ENCODE measurements at regions not wholly inside any gene's neighbourhood (a gene's known extent, or its start where the extent isn't known, plus 50 kb on each side); places are given as distances from the start of the nearest gene placed in this dataset.
A peak's percentile ranks its signal among the peaks of the same experiment; 100 is the strongest.
"Not testable (repeated sequence)": the region's sequence is repeated elsewhere in the genome, so short reads cannot be mapped to it uniquely, and the experiment has no call there.

DNA sequence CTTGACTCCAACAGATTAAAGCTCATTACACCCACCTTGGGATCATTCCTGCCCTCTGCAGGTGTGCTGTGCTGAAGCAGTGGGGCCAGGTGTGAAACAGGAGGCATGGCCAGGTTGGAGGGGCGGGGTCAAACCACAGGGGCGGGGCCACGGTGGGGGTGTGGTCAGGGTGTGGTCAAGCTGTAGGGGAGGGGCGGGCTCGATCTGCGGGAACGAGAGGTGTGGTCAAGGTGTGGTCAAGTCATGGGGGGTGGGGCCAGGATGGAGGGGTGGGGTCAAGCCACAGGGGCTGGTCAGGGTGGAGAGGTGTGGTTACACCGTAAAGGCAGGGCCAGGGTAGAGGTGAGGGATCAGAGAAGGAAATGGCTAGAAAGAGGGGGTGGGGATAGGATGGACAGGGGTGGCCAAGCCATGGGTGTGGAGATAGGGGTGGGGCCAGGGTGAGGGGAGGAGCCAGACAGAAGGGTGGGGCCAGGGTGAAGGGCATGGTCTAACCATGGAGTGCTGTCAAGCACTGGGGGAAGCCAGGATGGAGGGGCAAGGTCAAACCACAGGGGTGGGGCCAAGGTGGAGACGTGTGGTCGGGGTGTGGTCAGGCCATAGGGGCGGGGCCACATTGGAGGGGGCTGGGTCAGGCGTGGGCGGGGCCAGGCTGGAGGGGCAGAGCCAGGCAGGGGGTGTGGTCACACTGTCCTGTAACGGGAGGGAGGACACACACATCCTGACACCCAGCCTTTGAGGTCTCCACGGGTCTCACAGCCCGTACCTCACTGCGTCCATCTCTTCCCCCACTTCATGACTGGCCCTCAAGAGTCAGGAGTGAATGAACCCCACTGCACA is 270.7 kb downstream of the ADGRD1 start:
- H3K4me3 ChIP-seq (ENCODE audit: low read length); H3K79me2 ChIP-seq (ENCODE audit: control insufficient read depth, insufficient read depth, low read length); H3K27me3 ChIP-seq (ENCODE audit: insufficient read depth, low read length, poor library complexity); H3K4ac ChIP-seq (ENCODE audit: low read depth, low read length); H3K27ac ChIP-seq (ENCODE audit: low read depth, low read length); H3K4me2 ChIP-seq (ENCODE audit: low read length); H3K9ac ChIP-seq (ENCODE audit: low read length); H2BK120ac ChIP-seq (ENCODE audit: low read depth, low read length); H2AK5ac ChIP-seq (ENCODE audit: low read length); H4K5ac ChIP-seq (ENCODE audit: low read length); H3K4me1 ChIP-seq (ENCODE audit: control insufficient read depth, low read depth, low read length); H2BK5ac ChIP-seq (ENCODE audit: low read length); H3K23ac ChIP-seq (ENCODE audit: low read length); H3K79me1 ChIP-seq (ENCODE audit: low read length); H3K56ac ChIP-seq (ENCODE audit: low read length); H3K18ac ChIP-seq (ENCODE audit: low read length); H2BK15ac ChIP-seq (replicated peaks; ENCODE audit: low read depth); H4K8ac ChIP-seq (ENCODE audit: low read depth, low read length); H3K36me3 ChIP-seq (ENCODE audit: control insufficient read depth, insufficient read depth, low read length): not testable (repeated sequence)
- DNase-seq: peak; percentile 76
- WGBS (ENCODE audit: extremely low coverage, insufficient coverage, low lambda C conversion rate): no CpG with 5 or more reads among the region's 17 CpGs

GRCh38 chr12:131225066-131225380 is 271.3 kb downstream of the ADGRD1 start:
- not testable (repeated sequence) for H3K79me2 ChIP-seq (ENCODE audit: control insufficient read depth, insufficient read depth, low read length); H2AK5ac ChIP-seq (ENCODE audit: low read length); H3K23ac ChIP-seq (ENCODE audit: low read length); H3K9ac ChIP-seq (ENCODE audit: low read length); H3K18ac ChIP-seq (ENCODE audit: low read length); H4K8ac ChIP-seq (ENCODE audit: low read depth, low read length); H4K5ac ChIP-seq (ENCODE audit: low read length); H3K79me1 ChIP-seq (ENCODE audit: low read length); H3K4me3 ChIP-seq (ENCODE audit: low read length); H3K27ac ChIP-seq (ENCODE audit: low read depth, low read length); H3K56ac ChIP-seq (ENCODE audit: low read length); H2BK120ac ChIP-seq (ENCODE audit: low read depth, low read length); H3K4me1 ChIP-seq (ENCODE audit: control insufficient read depth, low read depth, low read length); DNase-seq; H2BK15ac ChIP-seq (replicated peaks; ENCODE audit: low read depth); H3K4me2 ChIP-seq (ENCODE audit: low read length); H2BK5ac ChIP-seq (ENCODE audit: low read length); H3K27me3 ChIP-seq (ENCODE audit: insufficient read depth, low read length, poor library complexity); H3K36me3 ChIP-seq (ENCODE audit: control insufficient read depth, insufficient read depth, low read length); H3K4ac ChIP-seq (ENCODE audit: low read depth, low read length)
- WGBS (ENCODE audit: extremely low coverage, insufficient coverage, low lambda C conversion rate): no CpG with 5 or more reads among the region's 12 CpGs

DNA sequence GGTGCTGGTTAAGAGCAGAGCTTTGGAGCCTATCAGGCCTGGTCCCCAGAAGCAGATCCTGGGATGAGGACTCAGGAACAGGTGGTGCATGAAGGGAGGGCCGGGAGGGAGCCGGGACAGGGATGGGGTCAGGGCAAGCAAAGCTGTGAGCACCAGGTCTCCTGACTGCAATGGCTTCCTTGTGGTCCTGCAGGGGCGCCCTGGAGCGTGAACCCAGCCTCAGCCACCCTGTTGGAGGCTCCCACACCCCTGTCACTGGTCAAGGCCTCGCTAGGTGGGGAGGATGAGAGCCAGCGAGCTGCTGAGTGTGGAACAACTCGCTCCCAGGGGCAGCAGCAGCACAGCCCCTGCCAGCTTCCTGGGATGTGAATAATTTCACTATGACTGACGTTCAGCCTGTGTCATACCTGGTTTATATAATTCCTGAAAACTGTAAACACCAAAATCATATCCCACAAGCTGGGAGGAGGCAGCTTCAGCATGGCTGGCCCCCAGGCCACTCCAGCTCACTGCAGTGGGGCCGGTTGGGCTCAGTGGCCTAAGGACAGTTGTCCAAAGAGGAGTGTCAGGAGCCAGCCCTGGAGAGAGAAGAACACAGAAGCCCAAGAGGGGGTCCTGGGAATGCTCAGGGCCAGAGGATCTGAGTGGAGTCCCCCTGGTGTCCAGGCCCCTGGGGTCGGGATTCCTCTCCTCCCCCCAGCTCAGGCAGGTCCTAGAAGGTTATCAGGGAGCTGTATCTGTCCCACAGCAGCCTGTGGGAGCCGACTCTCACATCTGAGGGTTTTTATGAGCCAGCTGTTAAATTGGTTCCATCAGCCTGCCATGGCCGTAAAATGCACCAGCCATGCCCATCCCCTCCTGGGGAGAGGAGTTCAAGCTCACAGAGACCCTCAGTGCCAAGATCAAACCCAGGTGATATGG is 272.9 kb downstream of the ADGRD1 start:
- H2AK5ac ChIP-seq (ENCODE audit: low read length): no peak overlapping the region

GRCh38 chr12:131227641-131228040 is 273.9 kb downstream of the ADGRD1 start:
- H3K36me3 ChIP-seq (ENCODE audit: control insufficient read depth, insufficient read depth, low read length); H3K18ac ChIP-seq (ENCODE audit: low read length); H2BK15ac ChIP-seq (replicated peaks; ENCODE audit: low read depth); H3K79me2 ChIP-seq (ENCODE audit: control insufficient read depth, insufficient read depth, low read length); H3K23ac ChIP-seq (ENCODE audit: low read length); DNase-seq; H4K8ac ChIP-seq (ENCODE audit: low read depth, low read length); H4K5ac ChIP-seq (ENCODE audit: low read length); H2BK5ac ChIP-seq (ENCODE audit: low read length); H3K4me1 ChIP-seq (ENCODE audit: control insufficient read depth, low read depth, low read length); H3K4ac ChIP-seq (ENCODE audit: low read depth, low read length); H3K79me1 ChIP-seq (ENCODE audit: low read length); H3K27me3 ChIP-seq (ENCODE audit: insufficient read depth, low read length, poor library complexity); H3K56ac ChIP-seq (ENCODE audit: low read length); H2AK5ac ChIP-seq (ENCODE audit: low read length); H3K4me3 ChIP-seq (ENCODE audit: low read length); H3K27ac ChIP-seq (ENCODE audit: low read depth, low read length); H3K9ac ChIP-seq (ENCODE audit: low read length); H2BK120ac ChIP-seq (ENCODE audit: low read depth, low read length); H3K4me2 ChIP-seq (ENCODE audit: low read length): not testable (repeated sequence)
- WGBS (ENCODE audit: extremely low coverage, insufficient coverage, low lambda C conversion rate): no CpG with 5 or more reads among the region's 22 CpGs

More for the DNA sequence above, 272.9 kb downstream of the ADGRD1 start:
- no peak overlapping the region for H2BK15ac ChIP-seq (replicated peaks; ENCODE audit: low read depth)
- H3K9ac ChIP-seq (ENCODE audit: low read length): no peak overlapping the region
- no peaks in the 10 kb centered on the region for H3K36me3 ChIP-seq (ENCODE audit: control insufficient read depth, insufficient read depth, low read length)
- H3K4me3 ChIP-seq (ENCODE audit: low read length): no peak overlapping the region
- WGBS (ENCODE audit: extremely low coverage, insufficient coverage, low lambda C conversion rate): no CpG with 5 or more reads among the region's 12 CpGs
- H3K4me1 ChIP-seq (ENCODE audit: control insufficient read depth, low read depth, low read length): peaks cover 7% of the 10 kb centered on the region
- DNase-seq: no peak
- no peaks in the 10 kb centered on the region for H3K27me3 ChIP-seq (ENCODE audit: insufficient read depth, low read length, poor library complexity)
- H3K4ac ChIP-seq (ENCODE audit: low read depth, low read length): no peak overlapping the region
- no peak overlapping the region for H4K5ac ChIP-seq (ENCODE audit: low read length)
- no peak overlapping the region for H3K18ac ChIP-seq (ENCODE audit: low read length)
- no peak overlapping the region for H4K8ac ChIP-seq (ENCODE audit: low read depth, low read length)
- H3K79me1 ChIP-seq (ENCODE audit: low read length): no peaks in the 10 kb centered on the region
- no peaks in the 10 kb centered on the region for H3K79me2 ChIP-seq (ENCODE audit: control insufficient read depth, insufficient read depth, low read length)
- H3K27ac ChIP-seq (ENCODE audit: low read depth, low read length): no peak overlapping the region
- no peak overlapping the region for H3K23ac ChIP-seq (ENCODE audit: low read length)
- H2BK120ac ChIP-seq (ENCODE audit: low read depth, low read length): no peak overlapping the region
- H2BK5ac ChIP-seq (ENCODE audit: low read length): no peak overlapping the region
- H3K56ac ChIP-seq (ENCODE audit: low read length): no peak overlapping the region
- H3K4me2 ChIP-seq (ENCODE audit: low read length): no peak overlapping the region

DNA sequence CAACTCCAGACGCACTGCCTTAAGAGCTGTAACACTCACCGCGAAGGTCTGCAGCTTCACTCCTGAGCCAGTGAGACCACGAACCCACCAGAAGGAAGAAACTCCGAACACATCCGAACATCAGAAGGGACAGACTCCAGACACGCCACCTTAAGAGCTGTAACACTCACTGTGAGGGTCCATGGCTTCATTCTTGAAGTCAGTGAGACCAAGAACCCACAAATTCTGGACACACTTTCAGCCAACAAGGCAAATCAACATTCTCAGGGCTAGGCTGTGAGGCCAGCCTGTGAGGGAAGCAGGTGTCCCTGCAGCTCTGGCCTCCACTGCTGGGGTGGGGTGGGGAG is 275.3 kb downstream of the ADGRD1 start:
- H2BK15ac ChIP-seq (replicated peaks; ENCODE audit: low read depth); H2AK5ac ChIP-seq (ENCODE audit: low read length); H4K5ac ChIP-seq (ENCODE audit: low read length); H3K4me1 ChIP-seq (ENCODE audit: control insufficient read depth, low read depth, low read length); H3K27me3 ChIP-seq (ENCODE audit: insufficient read depth, low read length, poor library complexity); H3K4me2 ChIP-seq (ENCODE audit: low read length); H3K79me2 ChIP-seq (ENCODE audit: control insufficient read depth, insufficient read depth, low read length); H3K79me1 ChIP-seq (ENCODE audit: low read length); DNase-seq; H4K8ac ChIP-seq (ENCODE audit: low read depth, low read length); H3K9ac ChIP-seq (ENCODE audit: low read length); H3K23ac ChIP-seq (ENCODE audit: low read length); H3K4me3 ChIP-seq (ENCODE audit: low read length); H3K56ac ChIP-seq (ENCODE audit: low read length); H3K36me3 ChIP-seq (ENCODE audit: control insufficient read depth, insufficient read depth, low read length): not testable (repeated sequence)
- peak overlapping the region; percentile 72 for H3K27ac ChIP-seq (ENCODE audit: low read depth, low read length)
- peak overlapping the region; percentile 66 for H2BK120ac ChIP-seq (ENCODE audit: low read depth, low read length)
- WGBS (ENCODE audit: extremely low coverage, insufficient coverage, low lambda C conversion rate): no CpG with 5 or more reads among the region's 7 CpGs
- peak overlapping the region; percentile 66 for H3K4ac ChIP-seq (ENCODE audit: low read depth, low read length)
- H2BK5ac ChIP-seq (ENCODE audit: low read length): peak overlapping the region; percentile 0
- H3K18ac ChIP-seq (ENCODE audit: low read length): peak overlapping the region; percentile 90

Data from mesendoderm (in vitro differentiated cells).